ENCODE measurements at regions not wholly inside any gene's neighbourhood (a gene's known extent, or its start where the extent isn't known, plus 50 kb on each side); places are given as distances from the start of the nearest gene placed in this dataset.

DNA sequence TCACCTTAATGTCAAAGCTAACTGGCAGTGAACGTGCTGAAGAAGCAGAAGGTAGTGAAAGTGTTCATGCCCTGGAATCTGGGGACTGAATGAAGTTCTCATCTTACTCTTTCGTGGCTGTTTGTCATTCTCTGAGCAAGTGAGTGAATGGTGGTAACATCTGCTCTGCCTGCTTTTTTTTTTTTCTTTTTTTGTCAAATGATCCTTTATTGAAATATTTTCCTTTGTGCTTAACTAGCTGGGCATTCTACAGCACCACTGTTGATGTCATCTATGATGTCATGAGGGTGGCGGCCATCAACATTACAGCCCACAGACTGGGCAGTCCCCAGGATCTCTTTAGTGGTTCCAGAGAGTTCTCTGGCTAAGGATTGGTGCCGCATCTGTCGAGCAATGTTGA is 65.2 kb downstream of the RIN2 start:
- no peak overlapping the region for H3K4me3 ChIP-seq (ENCODE audit: low read length)
- H3K27me3 ChIP-seq (ENCODE audit: control insufficient read depth, insufficient read depth, low read length): no peaks in the 10 kb centered on the region
- no peak overlapping the region for H3K9ac ChIP-seq (ENCODE audit: low read length)
- peaks cover 3% of the 10 kb centered on the region for H3K36me3 ChIP-seq (ENCODE audit: control insufficient read depth, insufficient read depth, low read length)
- no peak overlapping the region for H3K27ac ChIP-seq (ENCODE audit: low read depth, low read length)
- no peaks in the 10 kb centered on the region for H3K4me1 ChIP-seq (ENCODE audit: control insufficient read depth, insufficient read depth, low read length)

DNA sequence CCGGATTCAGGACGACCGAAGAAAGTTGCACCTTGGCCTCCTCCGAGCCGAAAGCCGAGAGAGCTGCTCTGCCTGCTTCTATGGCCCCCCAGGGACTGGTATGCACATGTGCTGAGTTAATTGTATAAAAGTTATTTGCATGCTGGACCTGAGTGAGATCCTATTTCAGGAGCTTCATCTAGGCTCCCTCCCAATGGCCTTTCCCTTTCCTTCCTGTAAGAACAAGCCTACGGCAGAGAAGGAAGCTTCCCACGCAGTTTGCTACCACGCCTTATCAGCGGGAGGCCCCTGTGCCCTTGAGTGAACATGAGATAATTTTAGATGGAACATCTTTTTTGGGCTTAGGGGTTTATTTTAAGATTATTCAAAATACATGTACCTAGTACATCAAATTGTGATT is 65.9 kb downstream of the RIN2 start:
- H3K9ac ChIP-seq (ENCODE audit: low read length): no peak overlapping the region
- no peaks in the 10 kb centered on the region for H3K27me3 ChIP-seq (ENCODE audit: control insufficient read depth, insufficient read depth, low read length)
- H3K27ac ChIP-seq (ENCODE audit: low read depth, low read length): no peak overlapping the region
- H3K36me3 ChIP-seq (ENCODE audit: control insufficient read depth, insufficient read depth, low read length): peaks cover 2% of the 10 kb centered on the region
- H3K4me1 ChIP-seq (ENCODE audit: control insufficient read depth, insufficient read depth, low read length): no peaks in the 10 kb centered on the region
- H3K4me3 ChIP-seq (ENCODE audit: low read length): no peak overlapping the region

DNA sequence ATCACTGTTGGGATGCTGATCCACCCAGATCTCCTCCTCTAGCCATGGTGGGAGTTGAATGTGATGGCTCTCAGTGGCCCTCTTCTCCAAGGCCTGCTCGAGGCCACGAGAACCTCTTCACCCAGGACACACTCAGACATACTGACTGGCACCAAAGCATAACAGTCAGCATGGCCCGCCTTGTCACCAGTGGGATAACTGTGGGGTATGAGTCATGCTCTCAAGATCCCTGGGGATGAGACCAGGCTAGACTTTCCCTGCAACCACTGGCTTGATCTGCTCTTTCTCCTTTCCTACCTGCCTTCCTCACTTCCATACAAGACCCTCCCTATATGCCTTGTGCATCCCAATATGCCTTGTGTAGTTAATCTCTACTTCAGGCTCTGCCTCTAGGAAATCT is 66.8 kb downstream of the RIN2 start:
- Histone ChIP-seq H3K36me3 (ENCODE audit: control insufficient read depth, insufficient read depth, low read length) (no peaks in the 10 kb centered on the region), H3K9ac (ENCODE audit: low read length) (no peak overlapping the region), H3K27me3 (ENCODE audit: control insufficient read depth, insufficient read depth, low read length) (no peaks in the 10 kb centered on the region), H3K4me3 (ENCODE audit: low read length) (no peak overlapping the region), H3K27ac (ENCODE audit: low read depth, low read length) (no peak overlapping the region), H3K4me1 (ENCODE audit: control insufficient read depth, insufficient read depth, low read length) (no peaks in the 10 kb centered on the region)

DNA sequence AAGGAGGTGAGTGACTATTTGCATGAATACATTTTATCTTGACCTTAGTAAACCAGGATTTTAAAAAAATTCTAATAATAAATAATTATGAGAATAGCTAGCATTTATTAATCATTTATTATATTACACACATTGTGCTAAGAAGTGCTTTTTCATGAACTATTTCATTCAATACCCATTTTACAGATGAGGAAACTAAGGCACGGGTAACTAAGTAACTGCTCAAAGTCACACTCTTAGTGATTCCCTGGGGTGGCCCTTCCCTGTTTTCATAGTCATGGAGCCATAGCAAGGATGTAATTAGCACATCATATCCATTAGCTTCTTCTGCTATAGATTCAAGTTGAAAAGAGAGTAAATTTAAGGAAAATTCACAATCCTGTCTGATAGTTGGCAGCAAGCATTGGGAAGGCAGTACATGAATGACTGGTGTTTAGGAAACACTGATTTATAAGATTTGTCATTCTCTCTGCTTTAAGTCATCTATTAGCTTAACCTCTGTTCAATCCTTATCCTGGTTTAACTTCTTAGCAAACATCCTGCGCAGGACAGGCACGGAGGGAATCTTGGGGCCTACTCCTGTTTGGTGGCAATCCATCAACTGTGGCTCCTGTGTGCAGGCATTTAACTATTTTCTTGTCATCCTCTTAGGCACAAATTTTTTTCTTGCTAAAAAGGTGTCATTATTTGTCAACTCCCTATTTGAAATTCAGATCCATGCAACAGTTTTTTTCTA is 68.3 kb downstream of the RIN2 start:
- H3K4me3 ChIP-seq (ENCODE audit: low read length): no peak overlapping the region
- no peaks in the 10 kb centered on the region for H3K27me3 ChIP-seq (ENCODE audit: control insufficient read depth, insufficient read depth, low read length)
- no peaks in the 10 kb centered on the region for H3K36me3 ChIP-seq (ENCODE audit: control insufficient read depth, insufficient read depth, low read length)
- no peaks in the 10 kb centered on the region for H3K4me1 ChIP-seq (ENCODE audit: control insufficient read depth, insufficient read depth, low read length)
- H3K27ac ChIP-seq (ENCODE audit: low read depth, low read length): no peak overlapping the region
- H3K9ac ChIP-seq (ENCODE audit: low read length): no peak overlapping the region

DNA sequence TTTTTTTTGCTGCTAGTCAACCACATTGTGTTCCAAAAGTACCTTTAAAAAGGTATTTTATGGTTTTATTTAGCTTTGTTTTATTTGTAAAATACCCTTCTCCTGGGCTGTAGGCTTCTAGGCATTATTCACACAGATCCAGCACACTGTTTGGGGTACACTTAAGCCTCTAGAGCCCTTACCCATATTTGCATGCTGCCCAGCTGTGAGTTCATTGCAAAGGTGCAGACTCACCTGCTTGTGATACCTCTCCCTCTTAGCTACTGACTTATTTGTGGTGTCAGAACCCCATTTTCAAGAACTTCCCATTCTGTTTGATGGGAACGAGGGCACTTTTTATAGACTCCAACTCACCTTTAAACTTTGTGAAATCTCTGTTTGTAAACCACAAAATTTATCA is 69.8 kb downstream of the RIN2 start:
- no peaks in the 10 kb centered on the region for H3K27me3 ChIP-seq (ENCODE audit: control insufficient read depth, insufficient read depth, low read length)
- no peak overlapping the region for H3K4me3 ChIP-seq (ENCODE audit: low read length)
- no peak overlapping the region for H3K9ac ChIP-seq (ENCODE audit: low read length)
- H3K4me1 ChIP-seq (ENCODE audit: control insufficient read depth, insufficient read depth, low read length): no peaks in the 10 kb centered on the region
- H3K36me3 ChIP-seq (ENCODE audit: control insufficient read depth, insufficient read depth, low read length): no peaks in the 10 kb centered on the region
- H3K27ac ChIP-seq (ENCODE audit: low read depth, low read length): no peak overlapping the region

DNA sequence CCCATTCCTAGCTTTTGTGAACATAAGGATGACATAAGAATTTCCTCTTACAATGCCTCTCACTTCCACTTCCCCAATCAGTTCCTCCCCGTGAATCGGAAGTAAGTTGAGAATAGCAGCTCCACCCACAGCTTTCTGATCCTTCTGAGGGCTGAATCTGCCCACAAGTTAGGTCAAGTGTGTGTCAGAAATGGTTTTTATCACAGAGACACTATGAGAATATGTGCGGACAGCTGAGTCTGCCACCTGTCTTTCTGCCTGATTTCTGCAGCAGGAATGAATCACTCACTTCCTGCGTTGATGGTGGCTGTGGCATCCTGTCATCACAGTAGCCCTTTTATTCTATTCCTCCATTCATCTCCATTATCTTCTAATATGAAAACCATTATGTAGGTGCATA is 70.2 kb downstream of the RIN2 start:
- Histone ChIP-seq H3K27me3 (ENCODE audit: control insufficient read depth, insufficient read depth, low read length) (no peaks in the 10 kb centered on the region), H3K9ac (ENCODE audit: low read length) (no peak overlapping the region), H3K27ac (ENCODE audit: low read depth, low read length) (no peak overlapping the region), H3K36me3 (ENCODE audit: control insufficient read depth, insufficient read depth, low read length) (no peaks in the 10 kb centered on the region), H3K4me1 (ENCODE audit: control insufficient read depth, insufficient read depth, low read length) (no peaks in the 10 kb centered on the region), H3K4me3 (ENCODE audit: low read length) (no peak overlapping the region)

DNA sequence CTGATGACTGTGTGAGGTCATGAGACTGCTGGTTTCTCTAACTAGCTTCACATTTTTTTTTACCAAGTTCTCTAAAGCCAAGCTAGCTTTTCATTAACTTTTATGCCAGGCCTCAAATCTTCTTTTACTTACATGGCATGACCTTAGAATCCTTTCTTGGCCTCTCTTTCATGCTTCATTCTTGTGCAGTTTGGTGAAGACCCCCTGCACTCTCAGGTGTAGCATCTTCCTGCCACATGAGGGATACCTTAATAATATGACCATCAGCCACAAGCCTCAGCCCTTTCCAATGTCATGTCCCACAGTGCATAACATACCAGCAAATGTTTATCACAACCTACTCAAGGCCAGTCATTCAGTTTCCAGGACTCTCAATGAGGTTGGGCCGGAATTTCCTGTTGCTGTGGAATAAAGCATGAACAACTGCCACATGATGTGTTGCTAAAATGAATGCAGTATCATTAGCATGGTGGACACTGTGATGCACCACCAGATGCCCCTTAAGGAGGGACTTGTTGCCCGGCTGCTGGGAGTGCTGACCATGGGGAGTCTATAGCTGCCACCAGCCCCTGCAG is 72.2 kb downstream of the RIN2 start:
- Histone ChIP-seq H3K27ac (ENCODE audit: low read depth, low read length) (no peak overlapping the region), H3K9ac (ENCODE audit: low read length) (no peak overlapping the region), H3K27me3 (ENCODE audit: control insufficient read depth, insufficient read depth, low read length) (no peaks in the 10 kb centered on the region), H3K36me3 (ENCODE audit: control insufficient read depth, insufficient read depth, low read length) (no peaks in the 10 kb centered on the region), H3K4me1 (ENCODE audit: control insufficient read depth, insufficient read depth, low read length) (no peaks in the 10 kb centered on the region), H3K4me3 (ENCODE audit: low read length) (no peak overlapping the region)

DNA sequence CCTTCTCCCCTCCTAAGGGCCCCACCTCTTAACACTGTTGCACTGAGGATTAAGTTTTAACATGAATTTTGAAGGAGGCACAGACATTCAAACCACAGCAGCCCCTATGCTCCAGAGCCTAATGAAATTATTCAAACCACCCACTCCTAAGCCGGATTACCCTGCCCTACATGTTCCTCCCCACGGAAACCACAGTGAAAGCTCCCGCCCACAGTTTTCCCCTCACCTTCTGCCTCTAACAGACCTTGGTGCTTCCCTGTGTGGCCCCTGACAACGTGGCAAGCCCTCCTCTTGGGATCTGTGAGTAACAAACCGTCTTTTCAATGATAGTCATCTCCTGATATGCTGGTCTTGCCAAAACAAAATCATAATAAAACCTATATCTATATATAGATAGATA is 74.8 kb downstream of the RIN2 start:
- H3K4me3 ChIP-seq (ENCODE audit: low read length): no peak overlapping the region
- H3K27me3 ChIP-seq (ENCODE audit: control insufficient read depth, insufficient read depth, low read length): no peaks in the 10 kb centered on the region
- H3K9ac ChIP-seq (ENCODE audit: low read length): no peak overlapping the region
- H3K36me3 ChIP-seq (ENCODE audit: control insufficient read depth, insufficient read depth, low read length): no peaks in the 10 kb centered on the region
- no peaks in the 10 kb centered on the region for H3K4me1 ChIP-seq (ENCODE audit: control insufficient read depth, insufficient read depth, low read length)
- no peak overlapping the region for H3K27ac ChIP-seq (ENCODE audit: low read depth, low read length)

DNA sequence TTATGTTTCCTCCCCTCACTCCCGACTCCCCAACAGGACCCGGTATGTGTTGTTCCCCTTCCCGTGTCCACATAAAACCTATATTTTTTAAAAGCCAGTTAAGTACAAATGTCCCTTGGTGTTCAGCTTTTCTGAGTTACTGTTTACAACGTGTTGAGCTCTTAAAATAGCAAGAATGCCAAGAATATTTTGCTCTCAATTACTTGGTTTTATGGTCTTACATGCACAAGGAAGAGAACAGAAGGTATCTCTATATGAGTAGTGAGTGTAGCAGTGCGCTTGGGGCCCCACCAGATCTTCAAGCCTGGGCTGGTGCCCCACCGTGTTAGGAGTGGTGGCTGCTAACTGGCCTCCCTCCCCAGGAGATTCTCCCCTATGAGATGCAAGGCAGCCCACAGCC is 75.3 kb downstream of the RIN2 start:
- H3K27ac ChIP-seq (ENCODE audit: low read depth, low read length): no peak overlapping the region
- no peak overlapping the region for H3K9ac ChIP-seq (ENCODE audit: low read length)
- no peaks in the 10 kb centered on the region for H3K36me3 ChIP-seq (ENCODE audit: control insufficient read depth, insufficient read depth, low read length)
- no peaks in the 10 kb centered on the region for H3K27me3 ChIP-seq (ENCODE audit: control insufficient read depth, insufficient read depth, low read length)
- H3K4me1 ChIP-seq (ENCODE audit: control insufficient read depth, insufficient read depth, low read length): no peaks in the 10 kb centered on the region
- no peak overlapping the region for H3K4me3 ChIP-seq (ENCODE audit: low read length)

DNA sequence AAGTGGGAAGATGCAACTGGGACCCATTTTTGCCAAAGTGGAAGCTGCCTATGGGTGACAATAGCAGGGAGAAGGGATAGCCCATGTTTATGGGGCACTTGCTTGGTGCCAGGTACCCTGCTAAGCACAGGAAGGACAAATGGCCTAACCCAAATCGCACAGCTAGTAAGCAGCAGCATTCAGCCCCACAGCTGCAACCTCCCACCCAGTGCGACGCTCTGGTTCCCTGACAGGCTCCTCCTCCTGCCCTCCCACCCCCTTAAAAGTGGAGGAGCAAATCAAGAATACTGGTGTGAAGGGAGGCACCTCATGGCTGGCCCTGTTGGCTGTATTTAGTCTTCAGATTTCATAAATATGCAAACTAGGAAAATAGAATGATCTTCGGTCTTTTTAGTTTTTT is 76.2 kb downstream of the RIN2 start:
- H3K9ac ChIP-seq (ENCODE audit: low read length): no peak overlapping the region
- H3K27me3 ChIP-seq (ENCODE audit: control insufficient read depth, insufficient read depth, low read length): no peaks in the 10 kb centered on the region
- no peak overlapping the region for H3K4me3 ChIP-seq (ENCODE audit: low read length)
- no peaks in the 10 kb centered on the region for H3K4me1 ChIP-seq (ENCODE audit: control insufficient read depth, insufficient read depth, low read length)
- no peak overlapping the region for H3K27ac ChIP-seq (ENCODE audit: low read depth, low read length)
- no peaks in the 10 kb centered on the region for H3K36me3 ChIP-seq (ENCODE audit: control insufficient read depth, insufficient read depth, low read length)

DNA sequence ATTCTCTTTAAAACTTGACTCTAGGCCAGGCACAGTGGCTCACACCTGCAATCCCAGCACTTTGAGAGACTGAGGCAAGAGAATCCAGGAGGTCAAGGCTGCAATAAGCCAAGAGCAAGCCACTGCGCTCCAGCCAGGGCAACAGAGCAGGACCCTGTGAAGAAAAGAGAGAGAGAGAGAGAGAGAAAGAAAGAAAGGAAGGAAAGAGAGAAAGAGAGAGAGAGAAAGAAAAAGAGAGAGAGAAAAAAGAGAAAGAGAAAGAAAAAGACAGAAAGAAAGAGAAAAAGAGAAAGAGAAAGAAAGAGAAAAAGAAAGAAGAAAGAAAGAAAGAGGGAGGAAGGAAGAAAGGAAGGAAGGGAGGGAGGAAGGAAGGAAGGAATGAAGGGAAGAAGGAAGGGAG is 76.7 kb downstream of the RIN2 start:
- no peak overlapping the region for H3K4me3 ChIP-seq (ENCODE audit: low read length)
- H3K27ac ChIP-seq (ENCODE audit: low read depth, low read length): no peak overlapping the region
- no peaks in the 10 kb centered on the region for H3K27me3 ChIP-seq (ENCODE audit: control insufficient read depth, insufficient read depth, low read length)
- no peaks in the 10 kb centered on the region for H3K36me3 ChIP-seq (ENCODE audit: control insufficient read depth, insufficient read depth, low read length)
- no peak overlapping the region for H3K9ac ChIP-seq (ENCODE audit: low read length)
- no peaks in the 10 kb centered on the region for H3K4me1 ChIP-seq (ENCODE audit: control insufficient read depth, insufficient read depth, low read length)

DNA sequence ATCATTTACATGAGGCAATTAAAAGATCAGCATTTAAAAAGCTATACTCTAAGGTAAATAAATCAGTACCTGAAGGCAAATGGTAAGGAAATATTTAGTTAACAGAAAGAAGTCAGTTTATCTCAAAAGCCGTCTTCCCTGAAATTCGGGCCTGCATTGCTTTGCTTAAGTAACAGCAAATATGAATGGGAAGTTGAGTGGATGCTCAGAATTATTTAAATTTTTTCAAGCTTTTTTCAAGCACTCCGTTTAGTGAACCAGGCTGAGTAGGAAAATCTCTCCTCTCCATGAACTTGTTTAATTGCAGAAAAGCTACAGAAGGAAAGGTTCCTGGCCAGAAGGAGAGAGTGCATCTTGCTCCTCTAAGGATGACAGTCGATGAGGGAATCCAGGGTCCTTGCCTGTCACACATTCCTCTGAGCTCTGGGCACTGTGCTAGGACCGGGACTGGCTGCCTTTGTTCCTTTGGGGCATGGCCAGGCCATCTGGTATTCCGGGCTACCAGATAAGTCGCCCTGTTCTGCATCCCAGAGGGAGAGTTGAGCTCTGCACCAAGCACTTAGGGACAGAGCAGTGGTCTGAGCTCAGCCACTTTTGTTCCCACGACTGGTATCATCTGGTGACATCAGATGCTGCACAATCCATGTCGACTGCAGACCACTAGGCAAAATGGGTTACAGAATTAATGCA is 77.6 kb downstream of the RIN2 start:
- Histone ChIP-seq H3K4me1 (ENCODE audit: control insufficient read depth, insufficient read depth, low read length) (no peaks in the 10 kb centered on the region), H3K27ac (ENCODE audit: low read depth, low read length) (no peak overlapping the region), H3K36me3 (ENCODE audit: control insufficient read depth, insufficient read depth, low read length) (no peaks in the 10 kb centered on the region), H3K27me3 (ENCODE audit: control insufficient read depth, insufficient read depth, low read length) (no peaks in the 10 kb centered on the region), H3K9ac (ENCODE audit: low read length) (no peak overlapping the region), H3K4me3 (ENCODE audit: low read length) (no peak overlapping the region)

DNA sequence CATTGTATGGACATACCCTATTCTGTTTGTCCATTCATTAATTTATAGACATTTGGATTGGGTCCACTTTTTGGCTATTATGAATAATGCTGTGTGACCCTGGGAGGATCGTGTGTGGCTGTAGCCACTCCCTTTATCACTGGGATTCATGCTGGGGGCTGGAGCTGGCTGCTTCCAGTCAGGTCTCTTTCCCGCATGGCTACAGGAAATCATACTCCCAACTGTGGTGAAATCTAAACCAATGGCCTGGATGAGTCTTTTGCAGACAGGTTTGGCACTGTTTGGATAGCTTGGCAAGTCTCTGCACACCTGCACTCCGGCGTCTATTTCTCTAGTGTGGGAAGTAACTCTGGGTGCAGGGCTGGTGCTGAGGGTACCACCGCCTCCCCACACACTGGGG is 80.4 kb downstream of the RIN2 start:
- H3K9ac ChIP-seq (ENCODE audit: low read length): no peak overlapping the region
- no peak overlapping the region for H3K4me3 ChIP-seq (ENCODE audit: low read length)
- H3K4me1 ChIP-seq (ENCODE audit: control insufficient read depth, insufficient read depth, low read length): no peaks in the 10 kb centered on the region
- no peaks in the 10 kb centered on the region for H3K36me3 ChIP-seq (ENCODE audit: control insufficient read depth, insufficient read depth, low read length)
- H3K27me3 ChIP-seq (ENCODE audit: control insufficient read depth, insufficient read depth, low read length): no peaks in the 10 kb centered on the region
- no peak overlapping the region for H3K27ac ChIP-seq (ENCODE audit: low read depth, low read length)
